SK-N-SH (cell line): ENCODE measurements at regions not wholly inside any gene's neighbourhood (a gene's known extent, or its start where the extent isn't known, plus 50 kb on each side); places are given as distances from the start of the nearest gene placed in this dataset.

ENCODE experiments used
- CTCF ChIA-PET: fragments of 300-600, 350-600 bp; formaldehyde crosslinking; extraction: SDS; loops from one replicate; lab custom pipeline; 2021; lab: Yijun Ruan, JAX
- POLR2A ChIA-PET: fragments of 350-600 bp; sonication (Branson Sonifier 250); formaldehyde crosslinking; extraction: SDS; loops from one replicate; lab custom pipeline; 2020; ENCODE audit warnings: antibody characterized with exemption, inconsistent platforms; lab: Yijun Ruan, JAX
- DNase-seq: peaks from one replicate; pipeline ENCODE4 v3.0.0; 2012
- H2AFZ ChIP-seq: fragments of 200-600 bp; sonication (generic); 2 replicates; pipeline ENCODE4 v1.8.1; 2016; ENCODE audit warnings: antibody characterized with exemption, mild to moderate bottlenecking, low read depth
- H3F3A ChIP-seq: fragments of 200-600 bp; sonication (generic); replicated peaks from 2 replicates; pipeline ENCODE3; 2016; ENCODE audit warnings: antibody characterized with exemption, mild to moderate bottlenecking; ENCODE audit not compliant: insufficient read depth
- H3K27ac ChIP-seq, 2 experiments: fragments of 200-500 bp in 1 of 2; fragments of 200-600 bp in 1 of 2; sonication (Bioruptor generic) in 1 of 2; sonication (generic), shearing (Covaris generic) in 1 of 2; 2 replicates each; pipeline versions ENCODE4 v1.5.1 to v1.6.1; 2014 to 2016; ENCODE audit warnings: low read depth in 2 of 2, inconsistent platforms in 1 of 2, low read length in 1 of 2, mild to moderate bottlenecking in 1 of 2, mixed read lengths in 1 of 2
- H3K27me3 ChIP-seq: fragments of 200-600 bp; sonication (generic), shearing (Covaris generic); 2 replicates; pipeline ENCODE4 v1.6.1; 2016; ENCODE audit warnings: mixed run types; ENCODE audit not compliant: insufficient read depth
- H3K36me3 ChIP-seq, 2 experiments: fragments of 200-500 bp in 1 of 2; fragments of 200-600 bp in 1 of 2; sonication (Bioruptor generic) in 1 of 2; sonication (generic) in 1 of 2; replicated peaks in 1 of 2; 2 replicates each; pipeline versions ENCODE3 to v1.5.1; 2014 to 2016; ENCODE audit warnings: low read length in 1 of 2, mild to moderate bottlenecking in 1 of 2; ENCODE audit not compliant: insufficient read depth in 2 of 2, control insufficient read depth in 1 of 2
- H3K4me1 ChIP-seq, 2 experiments: fragments of 200-500 bp in 1 of 2; fragments of 200-600 bp in 1 of 2; sonication (Bioruptor generic) in 1 of 2; sonication (generic), shearing (Covaris generic) in 1 of 2; 2 replicates each; pipeline versions ENCODE4 v1.5.1 to v1.6.1; 2014 to 2016; ENCODE audit warnings: low read depth in 1 of 2, low read length in 1 of 2, mixed run types in 1 of 2; ENCODE audit not compliant: insufficient read depth in 2 of 2, control insufficient read depth in 1 of 2
- H3K4me2 ChIP-seq: fragments of 200-600 bp; sonication (generic), shearing (Covaris generic); 2 replicates; pipeline ENCODE4 v1.6.1; 2017; ENCODE audit warnings: mixed run types
- H3K4me3 ChIP-seq, 2 experiments: fragments of 200-500 bp in 1 of 2; fragments of 200-600 bp in 1 of 2; sonication (Bioruptor generic) in 1 of 2; sonication (generic), shearing (Covaris generic) in 1 of 2; 2 replicates each; pipeline versions ENCODE4 v1.5.1 to v1.8.1; 2014 to 2016; ENCODE audit warnings: low read depth in 2 of 2, inconsistent platforms in 1 of 2, low read length in 1 of 2, mild to moderate bottlenecking in 1 of 2, mixed read lengths in 1 of 2, moderate library complexity in 1 of 2
- H3K79me2 ChIP-seq: fragments of 200-600 bp; sonication (generic); 2 replicates; pipeline ENCODE4 v1.8.1; 2017; ENCODE audit warnings: mild to moderate bottlenecking; ENCODE audit not compliant: insufficient read depth
- H3K9ac ChIP-seq: fragments of 200-600 bp; sonication (generic); 2 replicates; pipeline ENCODE4 v1.6.1; 2017; ENCODE audit warnings: mixed run types
- H3K9me2 ChIP-seq: fragments of 200-600 bp; sonication (generic); 2 replicates; pipeline ENCODE4 v1.6.1; 2017; ENCODE audit warnings: mixed run types
- H3K9me3 ChIP-seq: fragments of 200-600 bp; sonication (generic); 2 replicates; pipeline ENCODE4 v1.6.1; 2017; ENCODE audit warnings: mixed run types, mild to moderate bottlenecking, moderate library complexity
- H4K20me1 ChIP-seq: fragments of 200-600 bp; sonication (generic); 2 replicates; pipeline ENCODE4 v1.6.1; 2017; ENCODE audit warnings: mild to moderate bottlenecking, mixed run types; ENCODE audit not compliant: insufficient read depth
- CHD2 ChIP-seq: fragments of 150-350 bp; IDR thresholded peaks from 2 replicates; pipeline ENCODE4 v1.6.1; 2018; ENCODE audit warnings: low read length; ENCODE audit not compliant: partially characterized antibody
- CTCF ChIP-seq: fragments of 200-600 bp; sonication (generic); IDR thresholded peaks from 2 replicates; pipeline ENCODE4 v1.6.1; 2017; ENCODE audit warnings: antibody characterized with exemption, mild to moderate bottlenecking, moderate library complexity
- FOXM1 ChIP-seq: IDR thresholded peaks from 2 replicates; pipeline ENCODE4 v1.4.0; 2012; ENCODE audit warnings: low read depth, mild to moderate bottlenecking
- JUND ChIP-seq: IDR thresholded peaks from 2 replicates; pipeline ENCODE4 v1.4.0; 2012
- MXI1 ChIP-seq: IDR thresholded peaks from 2 replicates; pipeline ENCODE4 v1.6.1; 2012; ENCODE audit warnings: mild to moderate bottlenecking, low read depth, low read length, improper control_type of control experiment
- NFIC ChIP-seq: IDR thresholded peaks from 2 replicates; pipeline ENCODE4 v1.4.0; 2012; ENCODE audit warnings: borderline replicate concordance
- TCF12 ChIP-seq: IDR thresholded peaks from 2 replicates; pipeline ENCODE4 v1.4.0; 2012
- TEAD4 ChIP-seq: IDR thresholded peaks from 2 replicates; pipeline ENCODE4 v1.4.0; 2012; ENCODE audit warnings: mild to moderate bottlenecking, borderline replicate concordance; ENCODE audit not compliant: insufficient read depth
- USF1 ChIP-seq: IDR thresholded peaks from 2 replicates; pipeline ENCODE4 v1.4.0; 2012; ENCODE audit warnings: low read depth, borderline replicate concordance
- USF2 ChIP-seq: fragments of 150-350 bp; IDR thresholded peaks from 2 replicates; pipeline ENCODE4 v1.6.1; 2017; ENCODE audit warnings: antibody characterized with exemption, low read length, low read depth, borderline replicate concordance
- ZBTB33 ChIP-seq: IDR thresholded peaks from 2 replicates; pipeline ENCODE4 v1.4.0; 2012; ENCODE audit warnings: low read depth, borderline replicate concordance
- WGBS: methylation state at CpG from one replicate; pipeline ENCODE4 v1.1.6; 2017; ENCODE audit warnings: low lambda C conversion rate; 5-methylcytosine and 5-hydroxymethylcytosine counted together

- TF ChIP-seq USF2 (no peak), CHD2 (no peak), USF1 (no peak), MXI1 (no peak)
These were observed 154.7 kb upstream of the DOK6 start (continued) for GRCh38 chr18:69246027-69246426.

- H4K20me1 ChIP-seq, result no peaks in the 10 kb centered on the region
- H3K79me2 ChIP-seq, result no peaks in the 10 kb centered on the region
- H3K9me3 ChIP-seq, result no peaks in the 10 kb centered on the region
- no peak overlapping the region for H3K9ac ChIP-seq
- H3F3A ChIP-seq, result no peaks in the 10 kb centered on the region
- peak overlapping the region in 1 of 2 experiments; percentile 12; a peak in 1 of 4 replicates for H3K27ac ChIP-seq
- WGBS, result 58% methylated on average over 10 of the region's 10 CpGs
- no peak overlapping the region for H3K4me3 ChIP-seq
- no peak overlapping the region for H3K4me2 ChIP-seq
- ChIA-PET POLR2A (no interaction called here), CTCF (interaction anchor here (1.0 kb wide), 1 partner anchor 10 kb away, joined by 3 read pairs; no protein-coding TSS in a partner anchor)
- H3K27me3 ChIP-seq, result no peaks in the 10 kb centered on the region
- no peaks in the 10 kb centered on the region for H3K9me2 ChIP-seq
- peaks cover 0 to 3% of the 10 kb centered on the region in 2 experiments; a peak in 2 of 4 replicates for H3K4me1 ChIP-seq
- peak overlapping the region; percentile 27; the same call in 1 of the 2 replicates for H2AFZ ChIP-seq
- no peaks in the 10 kb centered on the region for H3K36me3 ChIP-seq
- TF ChIP-seq TCF12 (0 out of 2 replicates have a peak, but pooled peaks have one; percentile 18), JUND (no peak)
- TF ChIP-seq, all 33 proteins: peak for 1
- DNase-seq, result no peak
These were observed 150.2 kb upstream of the DOK6 start for GRCh38 chr18:69250305-69251151.

GRCh38 chr18:69257861-69258458 is 142.7 kb upstream of the DOK6 start:
- Histone ChIP-seq H4K20me1 (no peaks in the 10 kb centered on the region), H3K9ac (no peak overlapping the region), H2AFZ (no peak overlapping the region), H3K4me3 (no peak overlapping the region), H3F3A (no peaks in the 10 kb centered on the region), H3K27ac (no peak overlapping the region; a peak in 1 of 4 replicates), H3K36me3 (no peaks in the 10 kb centered on the region), H3K9me3 (no peaks in the 10 kb centered on the region), H3K4me1 (no peaks in the 10 kb centered on the region; a peak in 1 of 4 replicates), H3K9me2 (no peaks in the 10 kb centered on the region), H3K4me2 (no peak overlapping the region), H3K79me2 (no peaks in the 10 kb centered on the region), H3K27me3 (no peaks in the 10 kb centered on the region)
- no peak for TF ChIP-seq USF1
- TF ChIP-seq ZBTB33, result no peak
- TF ChIP-seq TCF12, result peak; percentile 52
- no peak for TF ChIP-seq CTCF
- no peak for TF ChIP-seq TEAD4
- peak; percentile 52; the same call in 1 of the 2 replicates for TF ChIP-seq NFIC
- TF ChIP-seq FOXM1, result no peak
- WGBS, result 65% methylated on average over 7 of the region's 7 CpGs
- DNase-seq, result no peak
- CTCF ChIA-PET, result no interaction called here
- POLR2A ChIA-PET, result no interaction called here
